DOHH2 (cell line): ENCODE measurements at regions not wholly inside any gene's neighbourhood (a gene's known extent, or its start where the extent isn't known, plus 50 kb on each side); places are given as distances from the start of the nearest gene placed in this dataset.

Experiments
- H3F3A ChIP-seq: fragments of 200-600 bp; sonication (generic), shearing (Covaris generic); 2 replicates; pipeline ENCODE4 v1.6.0; 2016; ENCODE audit warnings: antibody characterized with exemption, mild to moderate bottlenecking; ENCODE audit not compliant: control insufficient read depth, insufficient read depth
- H3K27ac ChIP-seq: fragments of 200-600 bp; sonication (generic); 2 replicates; pipeline ENCODE4 v1.5.1; 2014; ENCODE audit warnings: low read depth, mild to moderate bottlenecking, low read length, moderate library complexity
- H3K27me3 ChIP-seq: fragments of 200-600 bp; sonication (generic); 2 replicates; pipeline ENCODE4 v1.6.1; 2014; ENCODE audit warnings: mild to moderate bottlenecking, low read length, mixed read lengths; ENCODE audit not compliant: control insufficient read depth
- H3K36me3 ChIP-seq: fragments of 200-600 bp; sonication (generic); 2 replicates; pipeline ENCODE4 v1.6.1; 2014; ENCODE audit warnings: mild to moderate bottlenecking, low read length, moderate library complexity, mixed read lengths; ENCODE audit not compliant: control insufficient read depth
- H3K4me1 ChIP-seq: fragments of 200-600 bp; sonication (generic); 2 replicates; pipeline ENCODE4 v1.6.1; 2014; ENCODE audit warnings: mild to moderate bottlenecking, low read length, mixed read lengths; ENCODE audit not compliant: control insufficient read depth
- H3K4me2 ChIP-seq: fragments of 200-600 bp; sonication (generic); 2 replicates; pipeline ENCODE4 v1.6.0; 2014; ENCODE audit warnings: mild to moderate bottlenecking, low read length, moderate library complexity
- H3K4me3 ChIP-seq: fragments of 200-600 bp; sonication (generic); 2 replicates; pipeline ENCODE4 v1.5.1; 2014; ENCODE audit warnings: mild to moderate bottlenecking, low read length, mixed read lengths
- H3K79me2 ChIP-seq: fragments of 200-600 bp; sonication (generic); 2 replicates; pipeline ENCODE4 v1.6.1; 2014; ENCODE audit warnings: mild to moderate bottlenecking, low read length, mixed read lengths; ENCODE audit not compliant: control insufficient read depth
- H3K9me2 ChIP-seq: fragments of 200-600 bp; sonication (generic); replicated peaks from 2 replicates; pipeline ENCODE4 v1.6.1; 2014; ENCODE audit warnings: mild to moderate bottlenecking, low read length, mixed read lengths; ENCODE audit not compliant: control insufficient read depth
- H3K9me3 ChIP-seq: fragments of 200-600 bp; sonication (generic); 2 replicates; pipeline ENCODE4 v1.6.1; 2014; ENCODE audit warnings: antibody characterized with exemption, low read length, mixed read lengths; ENCODE audit not compliant: control insufficient read depth, insufficient read depth
- H4K20me1 ChIP-seq: fragments of 200-600 bp; sonication (generic); 2 replicates; pipeline ENCODE4 v1.6.0; 2014; ENCODE audit warnings: low read depth, mild to moderate bottlenecking, antibody characterized with exemption, low read length, moderate library complexity; ENCODE audit not compliant: control insufficient read depth, insufficient read depth
- CTCF ChIP-seq: fragments of 200-600 bp; sonication (generic); IDR thresholded peaks from one replicate; pipeline ENCODE4 v1.5.1; 2014; ENCODE audit warnings: antibody characterized with exemption, mild to moderate bottlenecking, low read depth, low read length; ENCODE audit not compliant: poor library complexity, severe bottlenecking
- EZH2phosphoT487 ChIP-seq: fragments of 200-600 bp; sonication (generic); IDR thresholded peaks from 2 replicates; pipeline ENCODE4 v1.6.1; 2017; ENCODE audit warnings: borderline replicate concordance, mild to moderate bottlenecking, antibody characterized with exemption, low read length, moderate library complexity, mixed read lengths

- Histone ChIP-seq H3K79me2 (no peaks in the 10 kb centered on the region), H3K36me3 (no peaks in the 10 kb centered on the region), H3K4me1 (no peaks in the 10 kb centered on the region), H3K27me3 (peaks cover 4% of the 10 kb centered on the region; the same call in 1 of the 2 replicates), H3K9me3 (no peaks in the 10 kb centered on the region), H3F3A (no peaks in the 10 kb centered on the region), H3K4me2 (no peak overlapping the region), H3K27ac (no peak overlapping the region), H3K4me3 (no peak overlapping the region), H4K20me1 (no peaks in the 10 kb centered on the region), H3K9me2 (no peaks in the 10 kb centered on the region)
- TF ChIP-seq CTCF (no peak), EZH2phosphoT487 (no peak)
Measured at GRCh38 chr17:71724339-71724738, 396.5 kb upstream of the SOX9 start.

GRCh38 chr17:71725811-71726210 lies 395.0 kb upstream of the SOX9 start:
- Histone ChIP-seq H3K9me3 (no peaks in the 10 kb centered on the region), H3K27ac (no peak overlapping the region), H3K4me2 (no peak overlapping the region), H4K20me1 (no peaks in the 10 kb centered on the region), H3K4me1 (no peaks in the 10 kb centered on the region), H3K4me3 (no peak overlapping the region), H3F3A (no peaks in the 10 kb centered on the region), H3K79me2 (no peaks in the 10 kb centered on the region), H3K36me3 (no peaks in the 10 kb centered on the region), H3K9me2 (no peaks in the 10 kb centered on the region), H3K27me3 (peaks cover 4% of the 10 kb centered on the region; the same call in 1 of the 2 replicates)
- TF ChIP-seq CTCF (no peak), EZH2phosphoT487 (no peak)

GRCh38 chr17:71726341-71726740 lies 394.5 kb upstream of the SOX9 start:
- Histone ChIP-seq H3K9me2 (no peaks in the 10 kb centered on the region), H3K4me1 (no peaks in the 10 kb centered on the region), H4K20me1 (no peaks in the 10 kb centered on the region), H3K27me3 (peaks cover 4% of the 10 kb centered on the region; the same call in 1 of the 2 replicates), H3K79me2 (no peaks in the 10 kb centered on the region), H3K36me3 (no peaks in the 10 kb centered on the region), H3F3A (no peaks in the 10 kb centered on the region), H3K4me3 (no peak overlapping the region), H3K9me3 (no peaks in the 10 kb centered on the region), H3K27ac (no peak overlapping the region), H3K4me2 (no peak overlapping the region)
- no peak for TF ChIP-seq EZH2phosphoT487
- no peak for TF ChIP-seq CTCF

GRCh38 chr17:71727292-71727691 lies 393.5 kb upstream of the SOX9 start:
- Histone ChIP-seq H4K20me1 (no peaks in the 10 kb centered on the region), H3K27me3 (peaks cover 2% of the 10 kb centered on the region; the same call in 1 of the 2 replicates), H3K4me3 (no peak overlapping the region), H3K4me2 (no peak overlapping the region), H3K4me1 (no peaks in the 10 kb centered on the region), H3K9me3 (no peaks in the 10 kb centered on the region), H3K9me2 (no peaks in the 10 kb centered on the region), H3F3A (no peaks in the 10 kb centered on the region), H3K79me2 (no peaks in the 10 kb centered on the region), H3K36me3 (no peaks in the 10 kb centered on the region), H3K27ac (no peak overlapping the region)
- TF ChIP-seq CTCF (no peak), EZH2phosphoT487 (no peak)
